Trophoblast cell (in vitro differentiated cells and primary cell): ENCODE measurements at regions not wholly inside any gene's neighbourhood (a gene's known extent, or its start where the extent isn't known, plus 50 kb on each side); places are given as distances from the start of the nearest gene placed in this dataset.

Source experiments
- DNase-seq, 2 donors: peaks; one replicate each; pipeline ENCODE4 v3.0.0-alpha.2; 2016
- H2AFZ ChIP-seq: 2 replicates; pipeline ENCODE4 v1.6.1; 2013; ENCODE audit warnings: low read length, moderate library complexity, mild to moderate bottlenecking; ENCODE audit not compliant: insufficient read depth, poor library complexity
- H2AK5ac ChIP-seq: 2 replicates; pipeline ENCODE4 v1.6.1; 2013; ENCODE audit warnings: mild to moderate bottlenecking, low read length
- H2BK120ac ChIP-seq: 2 replicates; pipeline ENCODE4 v1.6.1; 2013; ENCODE audit warnings: low read length, mild to moderate bottlenecking, moderate library complexity; ENCODE audit not compliant: insufficient read depth, poor library complexity
- H2BK12ac ChIP-seq: 2 replicates; pipeline ENCODE4 v1.6.1; 2013; ENCODE audit warnings: mild to moderate bottlenecking, low read length, moderate library complexity
- H2BK5ac ChIP-seq: 2 replicates; pipeline ENCODE4 v1.6.1; 2013; ENCODE audit warnings: low read length, low read depth, moderate library complexity, mild to moderate bottlenecking; ENCODE audit not compliant: poor library complexity
- H3K14ac ChIP-seq: 2 replicates; pipeline ENCODE4 v1.6.1; 2013; ENCODE audit warnings: mild to moderate bottlenecking, low read length
- H3K18ac ChIP-seq: 2 replicates; pipeline ENCODE4 v1.6.1; 2013; ENCODE audit warnings: mild to moderate bottlenecking, low read length
- H3K23ac ChIP-seq: 2 replicates; pipeline ENCODE4 v1.6.1; 2013; ENCODE audit warnings: low read length
- H3K27ac ChIP-seq: 2 replicates; pipeline ENCODE4 v1.5.1; 2013; ENCODE audit warnings: low read depth, mild to moderate bottlenecking, inconsistent platforms, low read length, moderate library complexity
- H3K27me3 ChIP-seq: 2 replicates; pipeline ENCODE4 v1.6.1; 2013; ENCODE audit warnings: inconsistent platforms, mild to moderate bottlenecking, low read length, moderate library complexity; ENCODE audit not compliant: insufficient read depth
- H3K36me3 ChIP-seq, 2 experiments: 1 replicate in 1 of 2; 2 replicates in 1 of 2; pipeline ENCODE4 v1.6.1; 2013; ENCODE audit warnings: low read length in 2 of 2, mild to moderate bottlenecking in 2 of 2, moderate library complexity in 1 of 2; ENCODE audit not compliant: insufficient read depth in 2 of 2, control insufficient read depth in 1 of 2
- H3K4ac ChIP-seq: 2 replicates; pipeline ENCODE4 v1.6.1; 2013; ENCODE audit warnings: low read depth, mild to moderate bottlenecking, low read length, moderate library complexity
- H3K4me1 ChIP-seq, 2 experiments: 1 replicate in 1 of 2; 2 replicates in 1 of 2; pipeline ENCODE4 v1.6.1; 2013; ENCODE audit warnings: low read length in 2 of 2, mild to moderate bottlenecking in 2 of 2, moderate library complexity in 1 of 2; ENCODE audit not compliant: insufficient read depth in 2 of 2, control insufficient read depth in 1 of 2
- H3K4me2 ChIP-seq: 2 replicates; pipeline ENCODE4 v1.6.1; 2013; ENCODE audit warnings: inconsistent platforms, mild to moderate bottlenecking, low read length, moderate library complexity
- H3K4me3 ChIP-seq: 2 replicates; pipeline ENCODE4 v1.5.1; 2013; ENCODE audit warnings: mild to moderate bottlenecking, low read depth, low read length, inconsistent platforms
- H3K79me1 ChIP-seq: one replicate; pipeline ENCODE4 v1.6.1; 2013; ENCODE audit warnings: low read length
- H3K79me2 ChIP-seq: 2 replicates; pipeline ENCODE4 v1.6.1; 2013; ENCODE audit warnings: low read length, mild to moderate bottlenecking; ENCODE audit not compliant: control insufficient read depth, insufficient read depth, poor library complexity
- H3K9ac ChIP-seq: 2 replicates; pipeline ENCODE4 v1.6.1; 2013; ENCODE audit warnings: mild to moderate bottlenecking, low read length
- H3K9me3 ChIP-seq: 2 replicates; pipeline ENCODE4 v1.6.1; 2013; ENCODE audit warnings: low read depth, mild to moderate bottlenecking, control low read depth, inconsistent platforms, low read length; ENCODE audit not compliant: insufficient read depth
- H4K12ac ChIP-seq: 2 replicates; pipeline ENCODE4 v1.6.1; 2013; ENCODE audit warnings: low read depth, mild to moderate bottlenecking, low read length, moderate library complexity
- H4K8ac ChIP-seq: 2 replicates; pipeline ENCODE4 v1.6.1; 2013; ENCODE audit warnings: low read depth, mild to moderate bottlenecking, low read length, moderate library complexity
- H4K91ac ChIP-seq: one replicate; pipeline ENCODE4 v1.6.1; 2013; ENCODE audit warnings: low read depth, mild to moderate bottlenecking, low read length, moderate library complexity
- WGBS: extraction: QIAGEN DNeasy Blood & Tissue Kit; methylation state at CpG from one replicate; pipeline ENCODE4 v1.1.7; 2013; ENCODE audit warnings: missing lambda C conversion rate; ENCODE audit not compliant: insufficient read length, insufficient coverage; ENCODE audit errors: extremely low coverage; 5-methylcytosine and 5-hydroxymethylcytosine counted together

GRCh38 chr20:54272901-54273488 is 65.1 kb downstream of the PFDN4 start:
- no CpG with 5 or more reads among the region's 4 CpGs for WGBS
- DNase-seq, result no peak

GRCh38 chr20:54275359-54276111 is 67.6 kb downstream of the PFDN4 start:
- no peak overlapping the region for H3K4ac ChIP-seq
- no peak overlapping the region for H4K12ac ChIP-seq
- H3K36me3 ChIP-seq, result no peaks in the 10 kb centered on the region
- no CpG with 5 or more reads among the region's 4 CpGs for WGBS
- H3K79me1 ChIP-seq, result peaks cover 5% of the 10 kb centered on the region
- H3K14ac ChIP-seq, result no peak overlapping the region
- H3K27me3 ChIP-seq, result no peaks in the 10 kb centered on the region
- H3K4me2 ChIP-seq, result no peak overlapping the region
- H3K9ac ChIP-seq, result no peak overlapping the region
- no peaks in the 10 kb centered on the region for H3K79me2 ChIP-seq
- H3K9me3 ChIP-seq, result no peaks in the 10 kb centered on the region
- no peak overlapping the region for H2AK5ac ChIP-seq
- H3K4me3 ChIP-seq, result no peak overlapping the region
- no peak overlapping the region for H3K27ac ChIP-seq
- H2AFZ ChIP-seq, result no peak overlapping the region
- no peak overlapping the region for H4K8ac ChIP-seq
- no peak overlapping the region for H4K91ac ChIP-seq
- H3K4me1 ChIP-seq, result no peaks in the 10 kb centered on the region
- no peak for DNase-seq
- H2BK120ac ChIP-seq, result no peak overlapping the region
- H2BK12ac ChIP-seq, result no peak overlapping the region
- H3K23ac ChIP-seq, result no peak overlapping the region
- H2BK5ac ChIP-seq, result no peak overlapping the region
- H3K18ac ChIP-seq, result no peak overlapping the region

More at GRCh38 chr20:54272901-54273488, 65.1 kb downstream of the PFDN4 start:
- Histone ChIP-seq H3K4me2 (no peak overlapping the region), H3K27ac (no peak overlapping the region), H4K12ac (peak overlapping the region; percentile 16), H2BK5ac (no peak overlapping the region), H3K79me1 (peaks cover 11% of the 10 kb centered on the region), H2BK12ac (peak overlapping the region; percentile 51), H3K18ac (no peak overlapping the region), H3K4ac (no peak overlapping the region), H2BK120ac (peak overlapping the region; percentile 41), H4K91ac (peak overlapping the region; percentile 76), H3K9ac (no peak overlapping the region), H4K8ac (peak overlapping the region; percentile 61), H3K14ac (peak overlapping the region; percentile 17), H2AK5ac (no peak overlapping the region), H3K9me3 (no peaks in the 10 kb centered on the region), H3K79me2 (no peaks in the 10 kb centered on the region), H2AFZ (peak overlapping the region; percentile 6), H3K27me3 (no peaks in the 10 kb centered on the region), H3K4me1 (peaks cover 4 to 5% of the 10 kb centered on the region in 2 experiments), H3K23ac (no peak overlapping the region), H3K4me3 (no peak overlapping the region), H3K36me3 (no peaks in the 10 kb centered on the region)

- Histone ChIP-seq H4K91ac (no peak overlapping the region), H3K23ac (no peak overlapping the region), H4K8ac (no peak overlapping the region), H3K4ac (no peak overlapping the region), H3K9me3 (no peaks in the 10 kb centered on the region), H2BK5ac (no peak overlapping the region), H3K27ac (peak overlapping the region; percentile 8), H3K4me2 (no peak overlapping the region), H3K18ac (no peak overlapping the region), H3K27me3 (no peaks in the 10 kb centered on the region), H3K4me3 (no peak overlapping the region), H2AFZ (no peak overlapping the region), H3K14ac (no peak overlapping the region), H3K4me1 (no peaks in the 10 kb centered on the region), H3K79me1 (peaks cover 5% of the 10 kb centered on the region), H3K79me2 (no peaks in the 10 kb centered on the region), H2AK5ac (no peak overlapping the region), H3K36me3 (no peaks in the 10 kb centered on the region), H4K12ac (no peak overlapping the region), H2BK12ac (no peak overlapping the region), H3K9ac (no peak overlapping the region), H2BK120ac (no peak overlapping the region)
- WGBS, result no CpG with 5 or more reads among the region's 4 CpGs
- DNase-seq, result no peak
Observed at GRCh38 chr20:54276577-54277169, 68.8 kb downstream of the PFDN4 start.

GRCh38 chr20:54278262-54278661 is 70.4 kb downstream of the PFDN4 start:
- Histone ChIP-seq H3K4me2 (no peak overlapping the region), H3K4ac (no peak overlapping the region), H2BK120ac (no peak overlapping the region), H3K14ac (no peak overlapping the region), H2AK5ac (no peak overlapping the region), H3K27ac (no peak overlapping the region), H3K27me3 (no peaks in the 10 kb centered on the region), H3K4me3 (no peak overlapping the region), H3K79me2 (no peaks in the 10 kb centered on the region), H3K79me1 (peaks cover 2% of the 10 kb centered on the region), H3K36me3 (no peaks in the 10 kb centered on the region), H3K23ac (no peak overlapping the region), H4K12ac (no peak overlapping the region), H2AFZ (no peak overlapping the region), H3K9ac (no peak overlapping the region), H2BK12ac (no peak overlapping the region), H3K18ac (no peak overlapping the region), H2BK5ac (no peak overlapping the region), H4K91ac (no peak overlapping the region), H4K8ac (no peak overlapping the region), H3K9me3 (no peaks in the 10 kb centered on the region), H3K4me1 (no peaks in the 10 kb centered on the region)
- no peak for DNase-seq
- no CpG with 5 or more reads among the region's 4 CpGs for WGBS
